ENCODE measurements at regions not wholly inside any gene's neighbourhood (a gene's known extent, or its start where the extent isn't known, plus 50 kb on each side); places are given as distances from the start of the nearest gene placed in this dataset.

DNA sequence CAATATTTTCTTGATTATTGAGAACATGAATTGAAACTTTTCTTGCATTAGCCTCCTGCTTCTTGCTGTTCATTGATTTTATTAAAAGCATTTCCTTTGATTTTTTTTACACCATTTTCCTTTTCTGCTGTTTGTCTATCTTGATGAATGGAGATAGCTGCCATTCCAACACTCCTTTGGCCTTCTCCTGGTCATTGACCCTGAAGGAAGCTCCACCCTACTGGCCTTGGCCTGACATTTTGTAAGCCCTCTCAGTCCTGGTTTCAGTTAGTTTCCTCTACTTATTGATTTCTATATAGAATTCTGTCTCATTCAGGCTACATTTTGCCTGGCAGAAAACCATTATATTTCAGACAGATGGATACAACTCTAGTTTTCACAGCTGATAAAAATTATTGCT, 115.1 kb upstream of the DMRTA1 start:
- TF ChIP-seq, protein P1, sequence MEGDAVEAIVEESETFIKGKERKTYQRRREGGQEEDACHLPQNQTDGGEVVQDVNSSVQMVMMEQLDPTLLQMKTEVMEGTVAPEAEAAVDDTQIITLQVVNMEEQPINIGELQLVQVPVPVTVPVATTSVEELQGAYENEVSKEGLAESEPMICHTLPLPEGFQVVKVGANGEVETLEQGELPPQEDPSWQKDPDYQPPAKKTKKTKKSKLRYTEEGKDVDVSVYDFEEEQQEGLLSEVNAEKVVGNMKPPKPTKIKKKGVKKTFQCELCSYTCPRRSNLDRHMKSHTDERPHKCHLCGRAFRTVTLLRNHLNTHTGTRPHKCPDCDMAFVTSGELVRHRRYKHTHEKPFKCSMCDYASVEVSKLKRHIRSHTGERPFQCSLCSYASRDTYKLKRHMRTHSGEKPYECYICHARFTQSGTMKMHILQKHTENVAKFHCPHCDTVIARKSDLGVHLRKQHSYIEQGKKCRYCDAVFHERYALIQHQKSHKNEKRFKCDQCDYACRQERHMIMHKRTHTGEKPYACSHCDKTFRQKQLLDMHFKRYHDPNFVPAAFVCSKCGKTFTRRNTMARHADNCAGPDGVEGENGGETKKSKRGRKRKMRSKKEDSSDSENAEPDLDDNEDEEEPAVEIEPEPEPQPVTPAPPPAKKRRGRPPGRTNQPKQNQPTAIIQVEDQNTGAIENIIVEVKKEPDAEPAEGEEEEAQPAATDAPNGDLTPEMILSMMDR (conservative IDR thresholded peaks at IDR 0.05 in 1 of 2, IDR thresholded peaks at IDR 0.05 in 1 of 2; ENCODE audit: low read depth in 1 of 2, low read length in 2 of 2): no peak
- no peak for TF ChIP-seq EZH2 (IDR thresholded peaks at IDR 0.05; ENCODE audit: low read length, missing control alignments)

All from fibroblast of lung (primary cell).